HG03460 (cell line): ENCODE measurements at regions not wholly inside any gene's neighbourhood (a gene's known extent, or its start where the extent isn't known, plus 50 kb on each side); places are given as distances from the start of the nearest gene placed in this dataset.

Source experiments
- ATAC-seq: cut with Tn5 transposase; IDR thresholded peaks from one replicate; pipeline ENCODE4 v1.9.1; 2021; ENCODE audit not compliant: unreplicated experiment

DNA sequence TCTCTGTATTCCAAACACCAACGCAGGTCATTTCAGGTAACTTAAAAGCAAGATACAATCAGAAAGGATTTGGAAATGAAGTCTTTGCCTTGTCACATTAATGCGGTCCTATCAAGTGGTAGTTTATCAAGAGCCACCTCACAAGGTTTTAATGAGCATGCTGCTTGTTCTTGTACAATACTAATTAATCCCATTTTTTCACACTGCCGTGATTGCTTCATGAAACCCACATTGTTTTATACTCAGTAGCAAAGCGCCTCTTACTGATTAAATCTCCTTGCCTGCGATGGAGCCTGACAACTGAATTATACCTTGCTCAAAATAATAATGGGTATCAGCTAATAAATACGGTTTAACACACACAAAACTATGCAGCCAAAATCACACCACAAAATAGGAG, 234.1 kb upstream of the TSHZ2 start:
- no peak for ATAC-seq

DNA sequence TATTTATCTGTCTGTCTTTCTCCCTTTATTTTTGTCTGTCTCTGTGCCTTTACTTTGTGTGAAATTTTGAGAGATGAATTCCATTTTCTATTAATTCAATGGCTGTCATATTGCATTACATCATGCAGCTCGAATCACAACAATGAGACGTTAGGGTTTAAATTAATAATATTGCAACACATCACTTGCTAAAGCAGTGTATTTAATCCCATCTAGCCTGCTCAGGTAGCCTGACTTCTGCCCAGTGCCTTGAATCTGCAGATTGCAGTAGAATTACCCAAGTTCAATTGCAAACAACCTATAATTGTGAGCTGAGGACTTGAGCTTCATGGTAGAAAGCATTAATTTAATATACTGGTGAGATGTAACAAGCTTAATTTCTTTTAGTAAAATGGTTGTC, 235.7 kb upstream of the TSHZ2 start:
- no peak for ATAC-seq

DNA sequence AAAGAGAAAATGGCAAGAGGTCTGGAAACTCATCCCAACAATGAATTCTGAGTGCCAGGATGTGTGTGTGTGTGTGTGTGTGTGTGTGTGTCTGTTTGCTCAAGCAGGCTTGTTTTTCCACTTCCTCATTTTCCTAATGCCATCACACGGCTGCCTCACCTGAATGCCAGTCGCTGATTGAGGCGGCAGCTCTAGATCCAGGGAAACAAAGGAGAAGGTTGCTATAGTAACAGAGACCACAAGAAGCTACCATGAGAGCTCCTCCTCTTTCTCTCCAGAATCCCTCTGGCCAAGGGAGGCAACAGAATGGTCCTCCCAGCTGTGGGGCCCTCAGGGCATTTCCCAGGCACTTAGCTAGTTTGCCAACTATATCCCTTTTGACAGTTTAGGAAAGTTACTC, 241.1 kb upstream of the TSHZ2 start:
- no peak for ATAC-seq

DNA sequence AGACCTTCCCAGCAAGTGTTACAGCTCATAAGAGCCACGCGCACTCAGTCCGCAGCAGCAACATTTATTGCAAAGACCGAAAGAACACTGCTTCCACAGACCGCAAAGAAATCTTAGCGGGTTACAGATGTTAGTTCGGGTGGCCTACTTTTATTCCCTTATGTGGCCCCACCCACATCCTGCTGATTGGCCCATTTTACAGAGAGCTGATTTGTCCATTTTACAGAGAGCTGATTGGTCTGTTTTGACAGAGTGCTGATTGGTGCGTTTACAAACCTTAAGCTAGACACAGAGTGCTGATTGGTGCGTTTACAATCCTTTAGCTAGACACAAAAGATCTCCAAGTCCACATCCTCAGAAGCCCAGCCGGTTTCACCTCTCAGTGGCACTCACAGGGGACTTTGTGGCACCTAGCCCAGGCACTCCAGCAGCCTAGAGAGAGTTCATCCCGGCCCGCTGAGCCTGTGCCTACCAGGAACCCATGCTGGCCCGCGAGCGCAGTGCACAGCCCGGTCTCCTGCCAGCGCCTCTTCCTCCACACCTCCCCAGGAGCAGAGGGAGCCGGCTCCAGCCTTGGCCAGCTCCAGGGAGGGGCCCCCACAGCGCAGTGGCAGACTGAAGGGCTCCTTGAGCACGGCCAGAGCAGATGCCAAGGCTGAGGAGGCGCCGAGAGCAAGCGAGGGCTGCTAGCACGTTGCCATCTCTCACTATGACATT, 244.3 kb upstream of the TSHZ2 start:
- no peak for ATAC-seq

DNA sequence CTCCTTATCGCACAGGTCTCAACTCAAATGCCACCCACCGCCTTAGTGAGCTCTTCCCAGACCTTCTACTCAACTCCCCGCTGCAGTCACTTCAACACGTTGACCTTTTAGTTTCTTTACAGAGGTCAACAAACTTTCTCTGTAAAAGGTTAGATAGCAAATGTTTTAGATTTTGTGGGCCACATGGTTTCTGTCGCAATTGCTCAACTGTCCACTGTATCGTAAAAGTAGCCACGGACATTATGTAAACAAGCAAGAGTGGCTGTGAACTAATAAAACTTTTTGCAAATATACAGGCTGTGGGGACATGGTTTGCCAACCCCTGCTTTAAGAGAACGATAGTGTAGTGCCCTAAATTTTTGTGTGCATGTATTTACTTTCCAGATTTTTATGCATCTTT, 247.6 kb upstream of the TSHZ2 start:
- ATAC-seq, result no peak

DNA sequence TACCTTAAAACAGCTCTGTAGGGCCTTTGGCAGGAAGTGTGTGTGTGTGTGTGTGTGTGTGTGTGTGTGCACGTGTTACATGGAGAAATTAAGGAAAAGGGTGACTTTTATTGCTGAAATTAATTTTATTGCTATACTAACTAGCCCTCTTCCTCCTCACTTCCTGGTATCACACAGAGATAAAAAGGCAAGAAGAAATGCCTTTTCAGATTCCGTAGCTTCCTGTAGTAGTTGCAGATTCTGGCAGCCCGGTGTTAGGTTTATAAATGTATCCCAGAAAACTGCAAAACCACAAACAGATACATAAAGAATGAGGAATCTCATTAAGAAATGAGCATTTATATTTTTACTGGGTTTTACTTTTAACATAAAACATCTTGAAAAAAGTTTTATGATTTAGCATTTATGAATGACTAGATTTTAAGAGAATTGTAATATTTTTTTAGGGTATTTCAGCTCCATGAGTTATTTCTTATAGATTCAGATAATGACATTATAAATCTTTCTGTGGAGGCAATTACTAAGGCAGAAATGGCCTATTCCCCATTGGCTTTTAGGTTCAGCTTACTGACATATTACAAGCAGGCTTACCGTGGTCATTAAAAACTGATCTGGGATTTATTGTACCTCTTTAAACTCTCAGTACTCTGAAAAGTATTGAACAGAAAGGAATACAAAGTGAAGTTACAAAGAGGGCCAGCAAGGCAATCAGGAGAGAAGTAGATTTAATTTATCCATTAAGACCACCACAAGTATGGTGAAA, 249.1 kb upstream of the TSHZ2 start:
- no peak for ATAC-seq

DNA sequence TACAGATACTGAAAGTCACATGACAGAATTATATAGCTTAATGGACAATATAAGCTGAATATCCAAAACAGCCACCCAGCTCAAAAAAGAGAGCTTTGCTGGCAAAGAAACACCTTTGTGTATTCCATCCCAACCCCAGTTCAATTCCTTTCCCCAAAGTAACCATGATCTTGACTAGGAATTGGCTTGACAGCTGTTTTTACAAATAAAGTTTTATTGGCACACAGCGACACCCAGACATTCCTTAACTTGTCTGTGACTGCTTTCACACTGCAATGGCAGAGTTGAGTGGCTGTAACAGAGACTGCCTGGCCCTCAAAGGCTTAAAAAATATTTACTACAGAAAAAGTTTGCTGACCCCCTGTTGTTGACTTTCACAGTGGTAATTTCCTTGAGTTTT, 264.0 kb upstream of the TSHZ2 start:
- no peak for ATAC-seq

DNA sequence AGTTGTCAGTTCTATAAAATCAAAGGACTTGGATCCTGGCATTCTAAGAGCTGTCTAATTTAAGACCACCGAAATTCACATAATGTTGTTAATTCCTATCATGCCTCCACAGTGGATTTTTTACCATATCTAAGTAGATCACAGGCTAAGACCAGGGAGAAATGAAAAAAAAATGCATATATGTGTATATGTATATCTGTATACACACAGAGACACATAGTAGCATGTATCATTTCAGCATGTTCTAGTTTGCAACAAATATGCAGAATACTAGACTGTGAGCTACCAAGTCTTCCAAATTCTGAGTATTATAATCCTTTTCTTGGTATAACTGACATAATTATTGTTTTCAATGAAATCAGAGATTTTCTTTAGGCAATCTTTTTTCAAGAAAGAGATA, 267.6 kb upstream of the TSHZ2 start:
- ATAC-seq, result no peak

DNA sequence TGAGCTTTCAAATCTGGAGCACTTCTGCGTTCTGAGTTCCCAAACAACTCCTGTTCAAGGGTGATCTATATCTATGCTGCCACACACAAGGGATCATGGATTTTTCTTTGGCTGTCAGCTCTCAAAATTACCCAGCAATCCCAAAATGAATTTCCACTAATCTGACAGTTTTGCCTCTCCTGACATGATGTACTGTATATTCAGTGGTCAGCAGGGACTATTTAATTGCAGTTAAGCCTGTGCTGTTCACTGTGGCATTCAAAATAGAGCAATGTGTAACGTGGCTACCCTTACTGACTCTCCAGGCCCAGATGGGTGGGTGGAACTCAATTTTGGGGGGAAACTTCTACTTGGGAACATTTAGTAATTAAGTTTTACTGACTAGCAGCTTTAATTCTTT, 283.8 kb upstream of the TSHZ2 start:
- ATAC-seq, result no peak

DNA sequence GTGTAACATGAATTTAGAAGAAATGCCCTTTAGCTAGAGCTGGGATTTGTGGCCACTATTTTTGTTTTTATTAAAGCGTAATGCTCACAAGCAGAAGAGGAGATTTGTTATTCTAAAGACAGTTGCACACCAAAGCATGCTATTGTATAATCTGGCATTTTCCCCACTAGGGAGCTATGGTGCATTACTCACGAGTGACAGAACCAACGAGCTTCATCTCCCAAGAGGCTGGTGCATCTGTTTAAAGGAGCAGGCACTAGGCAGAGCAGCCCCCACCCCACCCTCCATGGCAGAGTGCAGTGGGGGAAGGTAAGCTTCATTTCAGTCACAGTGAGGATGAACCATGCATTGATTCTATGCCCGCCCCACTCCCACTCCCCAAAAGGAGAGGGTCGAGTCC, 287.3 kb upstream of the TSHZ2 start:
- no peak for ATAC-seq

DNA sequence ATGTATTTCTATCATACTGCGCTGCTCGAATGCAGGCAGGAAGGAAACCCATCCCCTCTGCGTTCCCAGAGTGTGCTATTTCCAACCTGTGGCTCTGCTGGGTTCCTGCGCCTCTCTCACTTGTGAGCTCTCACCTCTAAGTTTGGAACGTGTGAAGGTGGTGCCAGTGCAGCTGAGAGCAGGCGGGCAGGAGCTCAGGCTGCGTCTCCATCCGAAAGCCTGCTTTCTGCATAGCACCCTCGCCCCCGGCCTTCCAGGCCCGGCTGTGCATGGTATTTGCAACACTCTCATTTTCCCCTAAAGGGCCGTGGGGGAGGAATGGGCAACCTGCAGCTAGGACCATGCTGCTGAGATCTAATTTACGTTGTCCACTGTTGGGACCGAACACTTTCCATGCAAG, 288.0 kb upstream of the TSHZ2 start:
- no peak for ATAC-seq

DNA sequence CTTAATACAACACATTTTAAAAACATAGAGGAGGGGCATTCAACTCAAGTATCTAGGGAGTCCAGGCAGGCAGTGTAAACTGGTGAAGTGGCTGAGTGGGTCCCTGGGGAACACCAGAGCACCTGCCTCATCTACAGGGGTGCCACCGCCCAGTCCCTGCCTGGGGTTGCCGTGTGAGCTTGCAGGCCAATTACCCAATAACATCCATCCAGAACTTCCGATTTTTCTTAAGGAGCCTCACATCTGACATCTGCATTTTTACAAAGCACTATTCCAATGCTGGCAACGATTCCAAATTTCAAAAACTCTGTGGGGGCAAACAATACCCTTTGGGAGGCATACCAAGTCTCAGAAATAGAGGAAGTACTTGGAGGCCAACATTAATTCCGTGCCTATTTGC, 288.4 kb upstream of the TSHZ2 start:
- ATAC-seq, result no peak

DNA sequence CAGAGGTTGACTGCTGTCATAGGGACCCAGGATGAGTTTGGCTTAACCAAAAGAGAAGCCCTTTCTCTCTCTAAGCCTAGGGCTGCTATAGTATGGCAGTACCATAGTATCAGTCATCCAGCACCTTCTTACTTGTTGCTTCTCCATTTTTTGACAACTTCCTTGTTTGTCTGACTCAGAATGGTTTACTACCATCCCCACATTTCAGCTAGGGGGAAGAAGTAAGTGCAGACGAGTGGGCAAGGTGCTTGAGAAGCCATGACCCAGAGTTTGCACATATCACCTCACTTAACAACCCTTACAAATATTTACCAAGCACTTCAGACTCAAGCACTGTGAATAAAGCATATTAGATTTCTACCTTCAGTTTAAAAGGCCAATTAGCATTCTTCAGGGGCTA, 289.9 kb upstream of the TSHZ2 start:
- ATAC-seq, result no peak

DNA sequence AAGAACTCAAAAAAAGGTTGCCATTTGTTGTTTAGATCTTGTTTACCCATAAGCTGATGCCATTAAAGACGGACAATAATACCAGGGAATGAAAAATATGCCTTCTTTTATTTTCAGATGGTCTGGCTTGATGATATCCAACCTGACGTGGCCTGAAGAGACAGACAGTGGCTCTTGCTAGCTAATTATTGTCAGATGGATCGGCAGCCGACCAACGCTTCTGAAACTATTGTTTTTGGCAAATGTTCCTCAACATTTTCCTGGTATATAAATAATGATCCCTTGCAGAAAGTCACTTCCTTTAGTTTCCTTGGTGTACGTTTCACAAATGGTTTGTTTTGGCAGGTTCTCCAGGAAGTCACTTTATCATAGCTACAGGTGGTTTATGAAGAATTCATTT, 290.9 kb upstream of the TSHZ2 start:
- ATAC-seq, result no peak

DNA sequence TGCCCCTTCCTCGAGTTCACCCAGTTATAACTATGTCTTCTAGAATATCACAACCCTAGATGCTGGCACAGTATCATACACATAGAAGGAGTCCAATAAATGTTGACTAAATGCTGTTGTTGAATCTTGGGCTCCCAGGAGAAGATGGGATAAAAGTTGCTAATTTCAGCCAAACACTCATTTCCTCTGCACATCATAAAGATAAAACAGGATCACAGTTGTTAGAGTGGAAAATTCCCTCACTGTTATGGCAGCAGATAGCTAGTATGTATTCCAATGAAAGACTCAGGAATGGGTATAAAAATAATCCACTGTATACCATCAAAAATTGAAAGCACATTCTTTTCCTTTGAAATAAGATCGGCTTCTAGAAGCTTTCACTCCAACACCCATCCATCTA, 294.9 kb upstream of the TSHZ2 start:
- no peak for ATAC-seq

DNA sequence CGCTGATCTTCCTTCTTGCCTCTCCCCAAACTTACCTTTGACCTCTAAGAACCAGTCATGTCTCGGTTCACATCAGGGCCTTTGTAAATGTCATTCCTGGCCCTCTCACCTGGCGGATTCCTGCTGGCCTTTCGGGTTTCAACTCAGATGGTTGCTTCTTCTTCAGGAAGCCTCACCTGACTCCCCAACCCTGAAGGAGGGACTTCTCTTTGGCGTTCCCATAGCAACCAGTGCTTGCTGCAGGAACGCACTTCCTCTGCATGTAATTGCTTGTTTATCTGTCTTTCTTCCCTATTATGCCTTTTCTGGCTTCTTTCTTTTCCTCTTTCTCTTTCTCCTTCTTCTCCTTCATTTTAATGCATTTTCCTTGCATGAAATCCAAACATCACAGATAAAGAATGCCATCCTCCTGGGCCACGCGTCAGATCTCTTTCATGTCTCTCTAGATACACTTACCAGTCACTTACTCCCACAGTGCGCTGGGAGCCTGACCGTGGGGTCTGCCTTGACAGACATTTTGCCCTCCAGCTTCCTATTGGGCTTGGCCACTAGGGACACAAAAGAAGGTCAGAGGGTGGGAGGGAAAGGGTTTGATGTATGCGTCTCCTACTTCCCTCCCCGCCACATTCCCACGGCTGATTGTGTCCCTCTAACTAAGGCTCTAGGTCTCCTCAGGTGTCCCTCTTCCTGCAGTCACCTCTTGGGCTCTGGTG, 295.7 kb upstream of the TSHZ2 start:
- ATAC-seq, result no peak

DNA sequence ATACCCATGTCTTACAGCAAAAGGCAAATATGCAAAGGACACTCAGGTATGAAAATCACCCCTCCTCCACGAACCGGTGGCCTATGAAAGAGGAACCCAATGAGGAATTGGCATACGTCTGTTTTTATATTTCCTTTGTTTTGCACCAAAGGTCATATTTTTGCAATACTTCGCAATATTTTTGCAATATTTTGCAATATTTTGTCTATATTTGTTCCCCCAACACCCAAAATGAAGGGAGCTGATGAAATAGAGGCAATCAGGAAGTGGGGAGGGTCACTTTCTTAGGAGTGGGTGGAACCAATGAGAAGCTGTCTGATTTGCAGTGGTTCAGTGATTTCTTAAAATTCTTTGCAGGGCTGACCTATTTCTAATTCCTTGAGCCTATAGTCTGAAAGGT, 296.8 kb upstream of the TSHZ2 start:
- no peak for ATAC-seq

DNA sequence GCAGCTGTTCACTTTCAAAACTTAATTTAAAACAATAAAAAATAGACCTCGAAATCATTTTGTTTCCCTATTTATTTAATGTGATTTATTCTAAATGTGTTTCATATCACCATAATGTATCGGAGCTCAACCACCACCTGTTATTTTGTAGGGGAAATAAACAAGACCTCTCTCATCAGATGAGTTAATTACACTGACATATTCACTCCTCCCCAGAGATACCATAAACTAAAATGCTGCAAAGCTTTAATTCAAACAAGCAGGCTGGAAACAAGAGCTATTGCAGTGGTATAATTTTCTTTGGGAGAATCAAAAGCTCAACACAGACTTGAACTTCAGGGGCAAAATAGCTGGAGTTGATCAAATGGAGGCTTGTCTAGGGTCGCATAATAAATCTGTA, 303.5 kb upstream of the TSHZ2 start:
- ATAC-seq, result no peak

DNA sequence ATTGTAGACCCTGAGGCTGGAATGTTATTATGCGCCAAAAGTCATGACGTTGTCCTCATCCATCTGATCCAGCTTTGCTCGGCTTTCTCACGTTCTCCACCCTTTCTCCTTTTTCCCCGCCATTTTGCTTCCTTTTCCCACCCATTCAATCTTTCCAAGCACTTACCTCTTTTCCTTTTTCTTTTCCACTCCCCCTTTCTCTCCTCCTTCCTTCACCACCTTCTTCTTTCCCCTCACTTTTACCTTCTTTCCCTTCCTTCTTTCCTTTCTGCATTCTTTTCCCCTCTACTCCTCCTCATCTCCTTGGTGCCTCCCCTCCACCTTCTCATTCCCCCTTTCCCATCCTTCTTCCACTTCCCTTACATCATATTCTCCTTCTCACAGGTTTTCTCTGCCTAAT, 304.8 kb upstream of the TSHZ2 start:
- no peak for ATAC-seq

DNA sequence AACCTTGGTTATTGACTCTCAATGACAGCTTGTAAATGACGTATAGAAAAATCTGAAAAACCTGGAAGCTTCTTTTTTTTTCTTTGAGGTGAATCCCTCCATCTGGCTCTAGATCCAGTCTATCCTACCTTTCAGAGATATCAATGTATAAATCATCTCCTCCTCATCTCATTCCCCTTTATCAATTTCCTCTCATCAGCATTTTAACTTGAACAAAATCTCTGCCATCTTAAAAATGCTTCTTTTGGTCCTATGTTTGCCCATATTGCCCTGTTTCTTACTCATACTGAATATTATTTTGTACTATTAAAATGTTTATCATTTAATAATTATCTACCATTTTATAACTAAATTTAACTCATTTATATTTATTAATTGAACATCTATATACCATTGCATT, 306.7 kb upstream of the TSHZ2 start:
- ATAC-seq, result no peak

DNA sequence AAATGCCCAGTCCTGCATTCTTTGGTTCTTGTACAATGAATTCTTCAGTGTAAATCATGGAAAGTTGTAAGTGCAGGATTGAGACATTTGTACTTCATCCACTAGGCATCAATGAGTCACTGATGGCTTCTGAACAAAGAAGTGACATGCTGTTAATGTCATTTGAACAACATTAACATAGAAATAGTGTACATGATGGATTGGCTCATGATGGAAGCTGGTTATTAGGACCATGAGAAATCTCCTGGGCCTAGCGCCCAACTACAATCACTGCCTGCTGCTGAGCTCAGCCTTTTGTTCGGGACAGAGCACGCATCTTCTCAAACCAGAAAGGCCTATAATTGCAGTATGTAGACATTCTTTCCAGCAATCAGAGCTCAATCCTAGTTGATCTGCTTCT, 316.8 kb upstream of the TSHZ2 start:
- ATAC-seq, result no peak

DNA sequence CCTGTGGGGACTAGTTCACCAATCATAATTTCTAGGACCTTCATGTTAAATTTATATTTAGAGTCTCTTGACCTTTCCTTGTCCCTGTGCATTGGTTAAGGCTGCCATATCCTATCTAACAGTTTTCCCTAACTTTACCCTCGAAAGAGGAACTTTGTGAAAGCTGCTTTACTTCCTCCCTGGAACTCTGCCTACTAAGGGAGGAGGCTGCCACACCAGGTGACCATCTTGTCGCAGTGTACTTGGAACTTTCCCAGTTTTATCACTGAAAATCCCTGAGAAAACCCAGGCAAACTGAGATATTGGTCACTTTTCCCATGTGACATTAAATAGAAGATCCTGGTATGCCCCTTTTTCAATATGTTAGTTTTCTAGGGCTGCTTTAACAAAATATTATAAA, 317.6 kb upstream of the TSHZ2 start:
- ATAC-seq, result no peak
